ENCODE measurements at regions not wholly inside any gene's neighbourhood (a gene's known extent, or its start where the extent isn't known, plus 50 kb on each side); places are given as distances from the start of the nearest gene placed in this dataset.

DNA sequence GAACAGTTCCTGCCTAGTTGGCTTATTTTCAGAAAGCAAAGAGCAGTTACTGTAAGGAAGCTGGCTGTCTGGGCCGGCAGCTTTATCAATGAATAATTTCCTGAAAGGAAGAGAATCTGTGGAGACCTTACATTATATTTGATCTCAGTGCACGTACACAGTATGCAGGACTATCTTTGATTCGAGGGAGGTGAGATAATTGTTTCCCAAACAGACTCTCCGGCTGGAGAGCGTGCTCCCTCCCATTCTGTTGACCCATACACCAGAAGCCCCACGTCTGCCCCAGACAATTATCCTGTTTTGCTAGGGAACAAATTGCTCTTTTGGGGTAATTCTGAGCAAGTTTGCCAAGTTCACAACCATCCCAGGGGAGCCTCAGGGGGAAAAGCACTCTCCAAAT is 1115.0 kb downstream of the VRK1 start:
- no peaks in the 10 kb centered on the region for H3K27me3 ChIP-seq (ENCODE audit: control insufficient read depth, insufficient read depth, low read length)
- CTCF ChIA-PET = no interaction called here

DNA sequence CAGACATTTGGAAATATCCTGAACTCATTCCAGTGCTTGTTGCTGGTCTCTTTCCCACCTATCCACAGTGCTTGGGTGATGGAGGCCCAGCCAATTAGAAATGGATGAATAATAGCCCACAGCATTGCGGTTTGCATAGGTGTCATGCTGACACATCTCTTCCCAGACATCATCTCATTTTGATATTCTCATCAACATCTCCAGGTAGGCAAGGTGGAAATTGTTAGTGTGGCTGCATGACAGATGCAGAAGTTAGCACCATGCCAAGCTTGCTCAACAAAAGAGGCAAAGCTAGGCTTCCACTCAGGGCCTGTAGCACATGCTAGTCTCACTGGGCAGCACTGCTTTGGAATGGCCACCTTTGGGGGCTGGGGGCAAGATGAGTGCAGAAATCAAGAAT is 1118.9 kb downstream of the VRK1 start:
- H3K4me3 ChIP-seq (ENCODE audit: low read depth, low read length) = no peak overlapping the region

More for the DNA sequence above, 1115.0 kb downstream of the VRK1 start:
- no peak overlapping the region for H3K4me3 ChIP-seq (ENCODE audit: low read depth, low read length)
- H3K27ac ChIP-seq (ENCODE audit: low read depth, low read length) = no peak overlapping the region
- POLR2A ChIA-PET = no interaction called here
- no peak for DNase-seq (ENCODE audit: low read depth, low spot score)
- peaks cover 45% of the 10 kb centered on the region; the same call in 1 of the 2 replicates for H3K9me3 ChIP-seq (ENCODE audit: control insufficient read depth, insufficient read depth, low read length)
- TF ChIP-seq, protein P1, sequence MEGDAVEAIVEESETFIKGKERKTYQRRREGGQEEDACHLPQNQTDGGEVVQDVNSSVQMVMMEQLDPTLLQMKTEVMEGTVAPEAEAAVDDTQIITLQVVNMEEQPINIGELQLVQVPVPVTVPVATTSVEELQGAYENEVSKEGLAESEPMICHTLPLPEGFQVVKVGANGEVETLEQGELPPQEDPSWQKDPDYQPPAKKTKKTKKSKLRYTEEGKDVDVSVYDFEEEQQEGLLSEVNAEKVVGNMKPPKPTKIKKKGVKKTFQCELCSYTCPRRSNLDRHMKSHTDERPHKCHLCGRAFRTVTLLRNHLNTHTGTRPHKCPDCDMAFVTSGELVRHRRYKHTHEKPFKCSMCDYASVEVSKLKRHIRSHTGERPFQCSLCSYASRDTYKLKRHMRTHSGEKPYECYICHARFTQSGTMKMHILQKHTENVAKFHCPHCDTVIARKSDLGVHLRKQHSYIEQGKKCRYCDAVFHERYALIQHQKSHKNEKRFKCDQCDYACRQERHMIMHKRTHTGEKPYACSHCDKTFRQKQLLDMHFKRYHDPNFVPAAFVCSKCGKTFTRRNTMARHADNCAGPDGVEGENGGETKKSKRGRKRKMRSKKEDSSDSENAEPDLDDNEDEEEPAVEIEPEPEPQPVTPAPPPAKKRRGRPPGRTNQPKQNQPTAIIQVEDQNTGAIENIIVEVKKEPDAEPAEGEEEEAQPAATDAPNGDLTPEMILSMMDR (IDR thresholded peaks at IDR 0.05; ENCODE audit: low read depth, low read length) = no peak

DNA sequence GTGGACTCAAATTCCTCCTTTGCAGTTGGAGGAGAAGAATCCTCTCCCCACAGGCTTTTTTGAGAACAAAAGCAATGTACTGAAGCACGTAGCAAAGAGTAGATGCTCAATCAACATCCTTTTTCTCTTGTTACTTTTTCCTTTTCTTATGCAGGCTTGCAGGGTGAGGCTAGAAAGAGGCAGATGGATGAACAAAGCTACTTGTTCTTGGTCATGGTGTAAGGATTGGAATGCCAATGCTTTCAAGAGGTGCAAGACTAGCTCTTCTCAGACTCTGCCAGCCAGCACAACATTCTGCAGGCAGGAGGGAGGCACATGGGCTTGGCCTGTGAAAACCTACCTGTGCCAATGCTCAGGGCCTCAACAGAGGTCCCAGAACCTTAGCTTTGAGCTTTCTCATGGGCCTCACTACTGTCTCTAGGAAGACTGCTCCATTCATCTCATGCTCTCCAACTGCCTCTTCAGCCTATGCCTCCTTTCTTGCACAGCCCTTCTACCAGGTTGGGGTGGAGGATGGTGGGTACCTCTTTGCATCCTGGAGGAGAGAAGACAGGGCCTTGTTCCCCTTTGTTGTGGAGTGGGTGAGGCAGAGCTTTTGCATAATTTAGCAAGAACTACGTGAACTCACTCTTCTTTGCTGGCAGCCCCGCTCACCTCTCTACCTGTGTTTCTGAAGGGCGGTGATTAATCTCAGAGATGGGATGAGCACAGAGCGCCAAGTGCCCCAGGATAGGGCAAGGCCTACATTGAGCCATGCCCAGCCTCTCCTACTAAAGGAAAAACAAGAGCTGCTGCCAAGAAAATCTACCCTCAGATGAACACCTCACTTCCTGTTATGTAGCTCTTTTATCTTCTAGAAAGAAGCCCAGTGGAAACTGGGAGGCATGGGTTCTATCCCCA is 1119.7 kb downstream of the VRK1 start:
- peaks cover 54% of the 10 kb centered on the region for H3K9me3 ChIP-seq (ENCODE audit: control insufficient read depth, insufficient read depth, low read length)
- ChIA-PET CTCF (no interaction called here), POLR2A (no interaction called here)
- H3K4me3 ChIP-seq (ENCODE audit: low read depth, low read length) = no peak overlapping the region
- no peaks in the 10 kb centered on the region for H3K27me3 ChIP-seq (ENCODE audit: control insufficient read depth, insufficient read depth, low read length)
- no peak for DNase-seq (ENCODE audit: low read depth, low spot score)
- TF ChIP-seq, protein P1 (IDR thresholded peaks at IDR 0.05; ENCODE audit: low read depth, low read length) = no peak
- no peak overlapping the region for H3K27ac ChIP-seq (ENCODE audit: low read depth, low read length)

More for the DNA sequence above, 1118.9 kb downstream of the VRK1 start:
- no peak overlapping the region for H3K27ac ChIP-seq (ENCODE audit: low read depth, low read length)
- ChIA-PET POLR2A (no interaction called here), CTCF (no interaction called here)
- TF ChIP-seq, protein P1 (IDR thresholded peaks at IDR 0.05; ENCODE audit: low read depth, low read length) = no peak
- H3K9me3 ChIP-seq (ENCODE audit: control insufficient read depth, insufficient read depth, low read length) = peaks cover 58% of the 10 kb centered on the region
- no peak for DNase-seq (ENCODE audit: low read depth, low spot score)
- H3K27me3 ChIP-seq (ENCODE audit: control insufficient read depth, insufficient read depth, low read length) = no peaks in the 10 kb centered on the region

DNA sequence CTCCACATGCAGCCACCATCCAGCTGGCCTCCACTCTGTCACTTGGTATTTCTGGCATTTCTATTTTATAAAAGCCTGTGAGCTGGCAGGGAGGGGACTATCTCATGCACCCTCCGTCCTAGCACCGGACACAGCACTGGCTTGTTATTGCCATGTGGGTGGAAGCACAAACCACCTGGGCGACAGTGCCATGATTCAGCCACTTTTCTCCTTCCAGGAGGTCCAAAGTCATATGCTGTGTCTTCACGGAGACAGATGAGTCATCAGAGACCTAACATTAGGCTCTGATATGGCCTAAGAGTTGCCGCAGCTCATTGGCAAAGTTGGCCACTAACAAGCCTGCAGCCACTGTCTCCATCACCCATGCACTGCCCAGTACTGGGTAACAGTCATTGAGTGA is 1123.0 kb downstream of the VRK1 start:
- POLR2A ChIA-PET = no interaction called here
- CTCF ChIA-PET = no interaction called here
- TF ChIP-seq, protein P1 (IDR thresholded peaks at IDR 0.05; ENCODE audit: low read depth, low read length) = no peak
- H3K9me3 ChIP-seq (ENCODE audit: control insufficient read depth, insufficient read depth, low read length) = peaks cover 39% of the 10 kb centered on the region
- H3K4me3 ChIP-seq (ENCODE audit: low read depth, low read length) = no peak overlapping the region
- DNase-seq (ENCODE audit: low read depth, low spot score) = no peak
- no peaks in the 10 kb centered on the region for H3K27me3 ChIP-seq (ENCODE audit: control insufficient read depth, insufficient read depth, low read length)
- peak overlapping the region; percentile 2 for H3K27ac ChIP-seq (ENCODE audit: low read depth, low read length)

DNA sequence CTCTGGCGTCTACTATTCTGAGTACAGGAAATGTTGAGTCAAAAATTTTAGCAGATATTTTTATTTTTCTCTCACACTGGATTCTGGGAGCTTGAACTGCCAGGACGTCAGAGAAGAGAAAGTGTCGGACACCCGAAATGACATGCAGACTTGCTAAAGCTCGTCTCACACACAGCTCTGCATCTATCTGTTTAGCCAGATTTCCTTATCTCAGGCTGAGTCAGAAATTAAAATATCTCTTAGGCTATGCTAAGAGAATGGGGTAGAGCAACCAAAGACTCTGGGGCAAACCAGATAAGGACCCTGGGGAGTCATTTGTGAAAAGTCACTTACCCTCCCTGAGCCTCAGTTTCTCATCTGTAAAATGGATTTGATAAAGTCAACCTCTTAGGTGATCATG is 1124.1 kb downstream of the VRK1 start:
- Histone ChIP-seq H3K9me3 (ENCODE audit: control insufficient read depth, insufficient read depth, low read length) (peaks cover 37% of the 10 kb centered on the region), H3K27me3 (ENCODE audit: control insufficient read depth, insufficient read depth, low read length) (no peaks in the 10 kb centered on the region), H3K27ac (ENCODE audit: low read depth, low read length) (no peak overlapping the region), H3K4me3 (ENCODE audit: low read depth, low read length) (no peak overlapping the region)
- DNase-seq (ENCODE audit: low read depth, low spot score) = no peak
- TF ChIP-seq, protein P1 (IDR thresholded peaks at IDR 0.05; ENCODE audit: low read depth, low read length) = no peak
- POLR2A ChIA-PET = no interaction called here
- CTCF ChIA-PET = no interaction called here

All from AG04450 (cell line).